Stimulated activated memory B cell treated with anti-CD40 and anti-IgM and Interleukin-4, amounts not matched to agents 10 μg/mL and 1 μg/mL and 100 μg/mL, for 72 hours (primary cell): ENCODE measurements at regions not wholly inside any gene's neighbourhood (a gene's known extent, or its start where the extent isn't known, plus 50 kb on each side); places are given as distances from the start of the nearest gene placed in this dataset.
A peak's percentile ranks its signal among the peaks of the same experiment; 100 is the strongest.

Experiments
- ATAC-seq: fragments of 150-1000 bp; cut with Tn5 transposase; 2 replicates; pipeline ENCODE4 v1.10.0; 2021
- H3K27ac Mint-ChIP-seq: one replicate; pipeline ENCODE4 v1.8.0; 2022; ENCODE audit warnings: mild to moderate bottlenecking, mixed read lengths
- H3K27me3 Mint-ChIP-seq: one replicate; pipeline ENCODE4 v1.8.0; 2022; ENCODE audit warnings: mixed read lengths
- H3K36me3 Mint-ChIP-seq: one replicate; pipeline ENCODE4 v1.8.0; 2022; ENCODE audit warnings: mixed read lengths
- H3K4me1 Mint-ChIP-seq: one replicate; pipeline ENCODE4 v1.8.0; 2022; ENCODE audit warnings: mixed read lengths
- H3K4me3 Mint-ChIP-seq: one replicate; pipeline ENCODE4 v1.8.0; 2022; ENCODE audit warnings: mild to moderate bottlenecking, moderate library complexity, mixed read lengths
- H3K9me3 Mint-ChIP-seq: one replicate; pipeline ENCODE4 v1.8.0; 2022; ENCODE audit warnings: mixed read lengths

GRCh38 chr10:131636116-131636515 is 264.7 kb upstream of the PPP2R2D start:
- peaks cover 15% of the 10 kb centered on the region for H3K9me3 Mint-ChIP-seq
- H3K27me3 Mint-ChIP-seq, result peaks cover 8% of the 10 kb centered on the region
- peaks cover 5% of the 10 kb centered on the region for H3K4me1 Mint-ChIP-seq
- no peak overlapping the region for H3K27ac Mint-ChIP-seq
- no peaks in the 10 kb centered on the region for H3K36me3 Mint-ChIP-seq
- no peak overlapping the region for H3K4me3 Mint-ChIP-seq
- ATAC-seq, result no peak

GRCh38 chr10:131636841-131637724 is 263.7 kb upstream of the PPP2R2D start:
- H3K36me3 Mint-ChIP-seq, result no peaks in the 10 kb centered on the region
- no peak overlapping the region for H3K27ac Mint-ChIP-seq
- H3K4me3 Mint-ChIP-seq, result no peak overlapping the region
- H3K9me3 Mint-ChIP-seq, result peaks cover 17% of the 10 kb centered on the region
- peaks cover 8% of the 10 kb centered on the region for H3K27me3 Mint-ChIP-seq
- H3K4me1 Mint-ChIP-seq, result peaks cover 7% of the 10 kb centered on the region
- no peak for ATAC-seq

- H3K9me3 Mint-ChIP-seq, result peaks cover 18% of the 10 kb centered on the region
These were observed 262.5 kb upstream of the PPP2R2D start for GRCh38 chr10:131638049-131638879.

DNA sequence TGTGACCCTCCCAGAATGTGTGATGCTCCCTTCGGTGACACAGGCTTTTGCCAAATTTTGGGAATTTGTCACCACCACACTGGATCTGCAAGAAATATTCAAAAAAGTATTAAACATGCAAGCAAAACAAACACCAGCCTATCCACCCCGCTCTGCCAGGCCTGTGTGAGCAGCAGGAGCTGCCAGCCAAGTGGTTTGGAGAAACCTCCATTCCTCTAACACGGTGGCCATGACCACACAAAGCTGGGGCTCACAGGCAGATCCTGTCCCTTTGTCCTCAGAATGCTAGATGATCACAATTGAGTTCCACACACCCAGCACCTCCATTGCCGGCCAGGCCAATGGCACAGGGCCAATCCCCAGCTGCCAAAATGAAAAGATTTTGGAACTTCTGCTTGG is 261.9 kb upstream of the PPP2R2D start:
- peaks cover 14% of the 10 kb centered on the region for H3K9me3 Mint-ChIP-seq
- H3K27me3 Mint-ChIP-seq, result peaks cover 8% of the 10 kb centered on the region
- ATAC-seq, result no peak
- no peak overlapping the region for H3K4me3 Mint-ChIP-seq
- peaks cover 7% of the 10 kb centered on the region for H3K4me1 Mint-ChIP-seq
- no peak overlapping the region for H3K27ac Mint-ChIP-seq
- H3K36me3 Mint-ChIP-seq, result no peaks in the 10 kb centered on the region

More at GRCh38 chr10:131638049-131638879, 262.5 kb upstream of the PPP2R2D start:
- peaks cover 8% of the 10 kb centered on the region for H3K27me3 Mint-ChIP-seq
- H3K36me3 Mint-ChIP-seq, result no peaks in the 10 kb centered on the region
- H3K4me3 Mint-ChIP-seq, result no peak overlapping the region
- peaks cover 7% of the 10 kb centered on the region for H3K4me1 Mint-ChIP-seq
- no peak for ATAC-seq
- H3K27ac Mint-ChIP-seq, result no peak overlapping the region

- H3K4me3 Mint-ChIP-seq, result no peak overlapping the region
- no peak for ATAC-seq
- peaks cover 14% of the 10 kb centered on the region for H3K9me3 Mint-ChIP-seq
- H3K27ac Mint-ChIP-seq, result no peak overlapping the region
- H3K27me3 Mint-ChIP-seq, result peaks cover 9% of the 10 kb centered on the region
- H3K36me3 Mint-ChIP-seq, result no peaks in the 10 kb centered on the region
- peaks cover 7% of the 10 kb centered on the region for H3K4me1 Mint-ChIP-seq
These were observed 260.7 kb upstream of the PPP2R2D start for GRCh38 chr10:131640045-131640644.

- no peak overlapping the region for H3K27ac Mint-ChIP-seq
- peaks cover 14% of the 10 kb centered on the region for H3K9me3 Mint-ChIP-seq
- H3K4me3 Mint-ChIP-seq, result no peak overlapping the region
- ATAC-seq, result peak; percentile 80
- no peaks in the 10 kb centered on the region for H3K36me3 Mint-ChIP-seq
- peaks cover 9% of the 10 kb centered on the region for H3K27me3 Mint-ChIP-seq
- H3K4me1 Mint-ChIP-seq, result peaks cover 7% of the 10 kb centered on the region
These were observed 259.6 kb upstream of the PPP2R2D start for GRCh38 chr10:131641231-131641630.

- peaks cover 9% of the 10 kb centered on the region for H3K27me3 Mint-ChIP-seq
- no peak overlapping the region for H3K27ac Mint-ChIP-seq
- peaks cover 14% of the 10 kb centered on the region for H3K9me3 Mint-ChIP-seq
- no peak overlapping the region for H3K4me3 Mint-ChIP-seq
- no peak for ATAC-seq
- no peaks in the 10 kb centered on the region for H3K36me3 Mint-ChIP-seq
- H3K4me1 Mint-ChIP-seq, result peaks cover 7% of the 10 kb centered on the region
These were observed 258.9 kb upstream of the PPP2R2D start for GRCh38 chr10:131641898-131642297.

DNA sequence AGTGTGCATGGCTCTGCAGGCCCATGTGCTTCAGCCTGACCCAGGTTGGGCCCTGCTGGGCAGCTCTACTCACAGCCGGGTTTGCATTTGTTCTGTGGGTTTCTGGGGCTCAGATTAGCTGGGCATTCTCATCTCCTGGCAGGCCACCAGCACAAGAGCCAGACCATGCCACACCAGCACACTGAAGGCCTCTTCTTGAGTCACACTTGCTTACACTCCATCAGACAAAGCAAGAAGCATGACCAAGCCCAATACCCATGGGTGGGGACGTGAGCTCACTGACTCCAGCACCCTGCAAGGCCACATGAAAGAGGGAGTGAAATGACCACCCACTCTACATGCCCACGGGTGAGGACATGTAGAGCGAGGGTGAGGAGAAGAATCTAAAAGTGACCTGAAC is 257.8 kb upstream of the PPP2R2D start:
- H3K36me3 Mint-ChIP-seq, result no peaks in the 10 kb centered on the region
- H3K4me1 Mint-ChIP-seq, result peaks cover 7% of the 10 kb centered on the region
- no peak for ATAC-seq
- H3K9me3 Mint-ChIP-seq, result peaks cover 14% of the 10 kb centered on the region
- no peak overlapping the region for H3K4me3 Mint-ChIP-seq
- H3K27me3 Mint-ChIP-seq, result peaks cover 17% of the 10 kb centered on the region
- H3K27ac Mint-ChIP-seq, result no peak overlapping the region

DNA sequence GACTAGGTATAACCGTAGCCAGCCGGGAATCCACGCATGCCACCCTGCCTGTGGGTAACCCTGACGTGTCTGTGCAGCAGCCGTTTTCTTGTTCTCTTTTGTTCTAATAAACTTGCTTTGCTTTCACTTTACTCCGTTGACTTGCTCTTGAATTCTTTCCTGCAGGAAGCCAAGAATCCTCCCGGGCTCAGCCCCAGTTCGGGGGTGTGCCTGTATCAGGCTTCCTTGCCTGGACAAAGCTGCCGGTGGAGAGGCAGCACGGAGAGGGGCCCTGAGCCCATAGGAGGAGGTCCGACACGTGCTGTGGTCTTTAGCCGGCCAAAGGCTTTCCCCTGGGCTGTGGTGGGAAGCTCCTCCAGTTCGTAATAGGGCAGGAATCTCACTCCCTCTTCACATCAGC is 256.5 kb upstream of the PPP2R2D start:
- no peaks in the 10 kb centered on the region for H3K36me3 Mint-ChIP-seq
- H3K9me3 Mint-ChIP-seq, result peaks cover 11% of the 10 kb centered on the region
- no peak overlapping the region for H3K27ac Mint-ChIP-seq
- peaks cover 20% of the 10 kb centered on the region for H3K27me3 Mint-ChIP-seq
- ATAC-seq, result no peak
- no peak overlapping the region for H3K4me3 Mint-ChIP-seq
- H3K4me1 Mint-ChIP-seq, result peaks cover 7% of the 10 kb centered on the region

- H3K27ac Mint-ChIP-seq, result no peak overlapping the region
- H3K4me1 Mint-ChIP-seq, result peaks cover 7% of the 10 kb centered on the region
- peaks cover 20% of the 10 kb centered on the region for H3K27me3 Mint-ChIP-seq
- H3K4me3 Mint-ChIP-seq, result no peak overlapping the region
- no peak for ATAC-seq
- H3K9me3 Mint-ChIP-seq, result peaks cover 7% of the 10 kb centered on the region
- H3K36me3 Mint-ChIP-seq, result no peaks in the 10 kb centered on the region
These were observed 255.7 kb upstream of the PPP2R2D start for GRCh38 chr10:131644864-131645658.

DNA sequence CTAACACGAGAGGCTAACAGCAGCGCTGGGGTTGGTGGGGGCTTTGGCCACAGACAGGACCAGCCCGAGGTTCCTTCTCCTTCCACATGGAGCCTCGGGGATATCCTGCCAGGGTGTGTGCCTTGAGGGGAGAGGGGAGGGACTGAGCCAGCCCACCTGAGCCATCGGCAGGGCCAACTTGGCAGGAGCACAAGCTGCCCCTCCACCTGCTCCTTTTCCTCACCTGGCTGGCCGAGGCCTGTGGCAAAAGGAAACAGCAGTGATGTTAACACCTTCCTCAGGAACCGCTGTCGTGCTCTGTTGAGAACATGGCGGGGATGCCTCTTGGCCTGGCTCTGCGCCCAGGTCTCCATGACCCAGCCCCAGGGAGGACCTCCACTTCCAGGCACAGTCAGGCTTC is 255.1 kb upstream of the PPP2R2D start:
- Mint-ChIP-seq H3K4me3 (no peak overlapping the region), H3K4me1 (peaks cover 6% of the 10 kb centered on the region), H3K36me3 (no peaks in the 10 kb centered on the region), H3K27ac (no peak overlapping the region), H3K27me3 (peaks cover 21% of the 10 kb centered on the region), H3K9me3 (peaks cover 3% of the 10 kb centered on the region)
- ATAC-seq, result no peak

- H3K4me3 Mint-ChIP-seq, result no peak overlapping the region
- no peak for ATAC-seq
- H3K4me1 Mint-ChIP-seq, result no peaks in the 10 kb centered on the region
- H3K36me3 Mint-ChIP-seq, result no peaks in the 10 kb centered on the region
- H3K27me3 Mint-ChIP-seq, result peaks cover 28% of the 10 kb centered on the region
- H3K27ac Mint-ChIP-seq, result no peak overlapping the region
- H3K9me3 Mint-ChIP-seq, result peaks cover 3% of the 10 kb centered on the region
These were observed 254.0 kb upstream of the PPP2R2D start for GRCh38 chr10:131646551-131647525.

- no peaks in the 10 kb centered on the region for H3K4me1 Mint-ChIP-seq
- H3K27ac Mint-ChIP-seq, result no peak overlapping the region
- no peak for ATAC-seq
- no peak overlapping the region for H3K4me3 Mint-ChIP-seq
- no peaks in the 10 kb centered on the region for H3K9me3 Mint-ChIP-seq
- H3K27me3 Mint-ChIP-seq, result peaks cover 28% of the 10 kb centered on the region
- no peaks in the 10 kb centered on the region for H3K36me3 Mint-ChIP-seq
These were observed 253.0 kb upstream of the PPP2R2D start for GRCh38 chr10:131647789-131648188.
